ENCODE measurements at regions not wholly inside any gene's neighbourhood (a gene's known extent, or its start where the extent isn't known, plus 50 kb on each side); places are given as distances from the start of the nearest gene placed in this dataset.

DNA sequence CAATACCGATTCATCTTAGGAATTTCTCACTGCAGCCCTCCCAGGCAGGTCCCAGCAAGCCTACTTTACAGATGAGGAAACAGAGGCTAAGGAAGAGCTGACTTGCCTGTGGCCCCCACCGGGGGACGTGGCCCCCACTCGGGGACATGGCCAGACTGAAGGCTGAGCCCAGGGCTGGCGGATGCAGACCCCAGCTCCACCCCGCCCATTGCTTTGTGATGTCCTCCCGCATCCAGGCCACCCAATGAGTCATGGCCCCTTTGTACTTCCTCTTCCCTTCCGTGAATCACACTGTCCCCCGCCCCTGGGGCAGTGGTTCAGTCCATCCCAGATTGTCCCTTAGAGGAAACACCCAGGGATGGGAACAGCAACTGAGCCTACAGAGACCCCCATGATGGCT, 116.0 kb upstream of the ANO1 start:
- Histone ChIP-seq H3K9me3 (ENCODE audit: control insufficient read depth in 1 of 2, insufficient read depth in 1 of 2, low read length in 2 of 2) (peaks cover 5 to 24% of the 10 kb centered on the region in 2 experiments), H3K27ac (ENCODE audit: low read depth in 1 of 2, low read length in 2 of 2) (no peak overlapping the region), H3K4me1 (ENCODE audit: insufficient read depth, low read length) (no peaks in the 10 kb centered on the region), H3K4me3 (ENCODE audit: low read length) (no peak overlapping the region), H3K36me3 (ENCODE audit: insufficient read depth, low read length) (no peaks in the 10 kb centered on the region), H3K27me3 (ENCODE audit: control insufficient read depth in 1 of 2, insufficient read depth in 2 of 2, low read length in 2 of 2) (peaks cover 0 to 2% of the 10 kb centered on the region in 2 experiments)
- H3K4me1 Mint-ChIP-seq (ENCODE audit: low read depth), result no peaks in the 10 kb centered on the region
- no peak overlapping the region for H3K4me3 Mint-ChIP-seq
- H3K27ac Mint-ChIP-seq, result no peak overlapping the region
- TF ChIP-seq, protein P1, sequence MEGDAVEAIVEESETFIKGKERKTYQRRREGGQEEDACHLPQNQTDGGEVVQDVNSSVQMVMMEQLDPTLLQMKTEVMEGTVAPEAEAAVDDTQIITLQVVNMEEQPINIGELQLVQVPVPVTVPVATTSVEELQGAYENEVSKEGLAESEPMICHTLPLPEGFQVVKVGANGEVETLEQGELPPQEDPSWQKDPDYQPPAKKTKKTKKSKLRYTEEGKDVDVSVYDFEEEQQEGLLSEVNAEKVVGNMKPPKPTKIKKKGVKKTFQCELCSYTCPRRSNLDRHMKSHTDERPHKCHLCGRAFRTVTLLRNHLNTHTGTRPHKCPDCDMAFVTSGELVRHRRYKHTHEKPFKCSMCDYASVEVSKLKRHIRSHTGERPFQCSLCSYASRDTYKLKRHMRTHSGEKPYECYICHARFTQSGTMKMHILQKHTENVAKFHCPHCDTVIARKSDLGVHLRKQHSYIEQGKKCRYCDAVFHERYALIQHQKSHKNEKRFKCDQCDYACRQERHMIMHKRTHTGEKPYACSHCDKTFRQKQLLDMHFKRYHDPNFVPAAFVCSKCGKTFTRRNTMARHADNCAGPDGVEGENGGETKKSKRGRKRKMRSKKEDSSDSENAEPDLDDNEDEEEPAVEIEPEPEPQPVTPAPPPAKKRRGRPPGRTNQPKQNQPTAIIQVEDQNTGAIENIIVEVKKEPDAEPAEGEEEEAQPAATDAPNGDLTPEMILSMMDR (IDR thresholded peaks at IDR 0.05), result no peak
- ChIA-PET POLR2A (no interaction called here), CTCF (no interaction called here)
- no peaks in the 10 kb centered on the region for H3K36me3 Mint-ChIP-seq (ENCODE audit: low read depth)
- DNase-seq, result no peak
- intact Hi-C loops (cut with DNase I, micrococcal nuclease), result no loop called here
- no peak for ATAC-seq (ENCODE audit: poor library complexity)
- peaks cover 3% of the 10 kb centered on the region for H3K9me3 Mint-ChIP-seq
- peaks cover 4% of the 10 kb centered on the region for H3K27me3 Mint-ChIP-seq

DNA sequence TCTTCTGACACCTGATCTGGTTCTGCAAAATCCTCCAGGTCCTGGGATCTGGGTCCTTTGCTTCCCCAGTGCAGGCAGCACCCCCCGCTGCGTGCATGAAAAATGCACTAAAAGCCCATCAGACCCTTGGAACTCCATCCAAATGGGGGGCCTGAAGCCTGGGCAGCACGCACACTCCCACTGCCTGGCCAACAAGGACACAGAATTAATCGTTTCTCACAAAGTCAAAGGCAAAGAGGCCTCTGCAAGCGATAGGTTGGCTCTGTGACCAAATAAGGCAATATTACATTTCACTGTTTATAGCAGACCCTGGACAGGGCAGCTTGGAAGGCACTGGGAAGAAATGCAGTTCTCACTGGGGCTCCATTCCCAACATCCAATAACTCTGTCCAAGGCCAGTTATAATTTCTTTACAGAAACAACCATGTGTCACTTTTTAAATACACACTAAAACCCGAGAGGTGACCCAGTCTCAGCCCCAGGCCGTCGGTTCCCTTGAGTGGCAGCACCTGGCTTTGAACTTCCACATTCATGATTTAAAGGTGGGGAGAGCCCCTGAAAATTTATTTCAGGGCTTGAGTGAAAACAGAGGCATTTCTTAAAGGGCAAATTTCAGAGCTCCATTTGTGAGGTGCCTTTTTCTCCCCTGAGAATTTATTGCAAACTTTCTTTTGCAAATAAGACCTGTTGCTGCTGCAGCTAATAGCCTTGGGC, 114.4 kb upstream of the ANO1 start:
- CTCF ChIA-PET, result no interaction called here
- H3K4me1 ChIP-seq (ENCODE audit: insufficient read depth, low read length), result no peaks in the 10 kb centered on the region
- no peak for ATAC-seq (ENCODE audit: poor library complexity)
- Mint-ChIP-seq H3K9me3 (no peaks in the 10 kb centered on the region), H3K27me3 (no peaks in the 10 kb centered on the region), H3K4me1 (ENCODE audit: low read depth) (no peaks in the 10 kb centered on the region), H3K27ac (no peak overlapping the region), H3K4me3 (no peak overlapping the region), H3K36me3 (ENCODE audit: low read depth) (no peaks in the 10 kb centered on the region)
- no peak overlapping the region for H3K27ac ChIP-seq (ENCODE audit: low read depth in 1 of 2, low read length in 2 of 2)
- peaks cover 5 to 20% of the 10 kb centered on the region in 2 experiments for H3K9me3 ChIP-seq (ENCODE audit: control insufficient read depth in 1 of 2, insufficient read depth in 1 of 2, low read length in 2 of 2)
- intact Hi-C loops (cut with DNase I, micrococcal nuclease), result no loop called here
- H3K36me3 ChIP-seq (ENCODE audit: insufficient read depth, low read length), result no peaks in the 10 kb centered on the region
- POLR2A ChIA-PET, result no interaction called here
- DNase-seq, result no peak
- TF ChIP-seq, protein P1 (IDR thresholded peaks at IDR 0.05), result no peak
- peaks cover 0 to 2% of the 10 kb centered on the region in 2 experiments for H3K27me3 ChIP-seq (ENCODE audit: control insufficient read depth in 1 of 2, insufficient read depth in 2 of 2, low read length in 2 of 2)
- H3K4me3 ChIP-seq (ENCODE audit: low read length), result no peak overlapping the region

DNA sequence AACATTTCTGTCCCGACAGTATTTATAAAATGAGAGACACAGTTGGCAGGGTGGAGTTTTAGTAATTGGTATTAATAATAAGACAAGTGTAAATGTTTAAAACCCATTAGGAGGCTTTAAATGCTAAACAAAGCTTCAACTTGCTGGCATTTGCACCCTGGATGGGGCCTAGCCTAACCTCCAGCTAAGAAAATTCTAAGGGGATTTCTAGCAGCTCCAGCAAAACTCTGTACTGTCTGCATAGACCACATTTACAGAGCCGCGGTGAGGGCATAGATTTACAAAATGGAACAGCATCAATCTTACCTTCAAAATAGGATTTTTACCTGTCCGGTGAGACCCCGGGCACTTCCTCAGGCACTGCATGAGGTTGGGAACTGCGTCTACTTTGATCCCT, 113.9 kb upstream of the ANO1 start:
- ATAC-seq (ENCODE audit: poor library complexity) (no peak), DNase-seq (no peak)
- H3K36me3 Mint-ChIP-seq (ENCODE audit: low read depth), result no peaks in the 10 kb centered on the region
- Histone ChIP-seq H3K4me1 (ENCODE audit: insufficient read depth, low read length) (no peaks in the 10 kb centered on the region), H3K4me3 (ENCODE audit: low read length) (no peak overlapping the region), H3K27ac (ENCODE audit: low read depth in 1 of 2, low read length in 2 of 2) (no peak overlapping the region), H3K36me3 (ENCODE audit: insufficient read depth, low read length) (no peaks in the 10 kb centered on the region), H3K27me3 (ENCODE audit: control insufficient read depth in 1 of 2, insufficient read depth in 2 of 2, low read length in 2 of 2) (peaks cover 0 to 2% of the 10 kb centered on the region in 2 experiments), H3K9me3 (ENCODE audit: control insufficient read depth in 1 of 2, insufficient read depth in 1 of 2, low read length in 2 of 2) (peaks cover 5 to 16% of the 10 kb centered on the region in 2 experiments)
- H3K4me3 Mint-ChIP-seq, result no peak overlapping the region
- TF ChIP-seq, protein P1 (IDR thresholded peaks at IDR 0.05), result no peak
- intact Hi-C loops (cut with DNase I, micrococcal nuclease), result no loop called here
- CTCF ChIA-PET, result no interaction called here
- H3K27ac Mint-ChIP-seq, result no peak overlapping the region
- POLR2A ChIA-PET, result no interaction called here
- peaks cover 2% of the 10 kb centered on the region for H3K27me3 Mint-ChIP-seq
- no peaks in the 10 kb centered on the region for H3K9me3 Mint-ChIP-seq
- no peaks in the 10 kb centered on the region for H3K4me1 Mint-ChIP-seq (ENCODE audit: low read depth)

Measured in CD4-positive, alpha-beta T cell (primary cell).